ENCODE measurements at regions not wholly inside any gene's neighbourhood (a gene's known extent, or its start where the extent isn't known, plus 50 kb on each side); places are given as distances from the start of the nearest gene placed in this dataset.

DNA sequence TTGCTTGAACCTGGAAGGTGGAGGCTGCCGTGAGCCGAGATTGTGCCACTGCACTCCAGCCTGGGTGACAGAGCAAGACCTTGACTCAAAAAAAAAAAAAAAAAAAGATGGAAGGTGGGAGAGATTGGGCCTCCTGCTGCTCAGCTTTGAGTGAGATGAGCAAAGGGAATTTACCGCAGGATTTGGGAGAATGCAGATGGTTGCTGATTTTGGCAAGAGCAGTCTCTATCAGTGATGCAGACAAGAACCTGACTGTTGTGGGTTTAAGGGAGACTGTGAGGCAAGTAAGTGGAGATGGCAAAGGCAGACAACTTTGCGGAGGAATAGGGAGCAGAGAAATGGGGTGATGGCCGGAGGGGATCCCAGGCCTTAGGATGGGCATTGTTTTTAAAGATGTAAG is 1140.8 kb upstream of the AUTS2 start:
- TF ChIP-seq TAF1 (IDR thresholded peaks at IDR 0.05; ENCODE audit: borderline replicate concordance, insufficient read depth, low read length) (no peak), POLR2AphosphoS5 (IDR thresholded peaks at IDR 0.05; ENCODE audit: low read depth, low read length) (no peak)
- TF ChIP-seq, protein P1, sequence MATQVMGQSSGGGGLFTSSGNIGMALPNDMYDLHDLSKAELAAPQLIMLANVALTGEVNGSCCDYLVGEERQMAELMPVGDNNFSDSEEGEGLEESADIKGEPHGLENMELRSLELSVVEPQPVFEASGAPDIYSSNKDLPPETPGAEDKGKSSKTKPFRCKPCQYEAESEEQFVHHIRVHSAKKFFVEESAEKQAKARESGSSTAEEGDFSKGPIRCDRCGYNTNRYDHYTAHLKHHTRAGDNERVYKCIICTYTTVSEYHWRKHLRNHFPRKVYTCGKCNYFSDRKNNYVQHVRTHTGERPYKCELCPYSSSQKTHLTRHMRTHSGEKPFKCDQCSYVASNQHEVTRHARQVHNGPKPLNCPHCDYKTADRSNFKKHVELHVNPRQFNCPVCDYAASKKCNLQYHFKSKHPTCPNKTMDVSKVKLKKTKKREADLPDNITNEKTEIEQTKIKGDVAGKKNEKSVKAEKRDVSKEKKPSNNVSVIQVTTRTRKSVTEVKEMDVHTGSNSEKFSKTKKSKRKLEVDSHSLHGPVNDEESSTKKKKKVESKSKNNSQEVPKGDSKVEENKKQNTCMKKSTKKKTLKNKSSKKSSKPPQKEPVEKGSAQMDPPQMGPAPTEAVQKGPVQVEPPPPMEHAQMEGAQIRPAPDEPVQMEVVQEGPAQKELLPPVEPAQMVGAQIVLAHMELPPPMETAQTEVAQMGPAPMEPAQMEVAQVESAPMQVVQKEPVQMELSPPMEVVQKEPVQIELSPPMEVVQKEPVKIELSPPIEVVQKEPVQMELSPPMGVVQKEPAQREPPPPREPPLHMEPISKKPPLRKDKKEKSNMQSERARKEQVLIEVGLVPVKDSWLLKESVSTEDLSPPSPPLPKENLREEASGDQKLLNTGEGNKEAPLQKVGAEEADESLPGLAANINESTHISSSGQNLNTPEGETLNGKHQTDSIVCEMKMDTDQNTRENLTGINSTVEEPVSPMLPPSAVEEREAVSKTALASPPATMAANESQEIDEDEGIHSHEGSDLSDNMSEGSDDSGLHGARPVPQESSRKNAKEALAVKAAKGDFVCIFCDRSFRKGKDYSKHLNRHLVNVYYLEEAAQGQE (IDR thresholded peaks at IDR 0.05; ENCODE audit: insufficient read depth in 1 of 2, low read depth in 2 of 2, low read length in 2 of 2) = no peak

All from PFSK-1 (cell line).